OCI-LY7 (cell line): ENCODE measurements at regions not wholly inside any gene's neighbourhood (a gene's known extent, or its start where the extent isn't known, plus 50 kb on each side); places are given as distances from the start of the nearest gene placed in this dataset.

Source experiments
- CTCF ChIP-seq: fragments of 200-600 bp; sonication (generic); conservative IDR thresholded peaks from 2 replicates; pipeline ENCODE4 v1.5.1; 2014; ENCODE audit warnings: mild to moderate bottlenecking, antibody characterized with exemption, low read length, moderate library complexity, mixed read lengths
- EZH2phosphoT487 ChIP-seq: fragments of 200-600 bp; sonication (generic); IDR thresholded peaks from 2 replicates; pipeline ENCODE4 v1.6.1; 2018; ENCODE audit warnings: low read depth, borderline replicate concordance, mild to moderate bottlenecking, mixed run types, antibody characterized with exemption, low read length, moderate library complexity, mixed read lengths

GRCh38 chr15:95795386-95795785 lies 535.1 kb upstream of the NR2F2 start:
- TF ChIP-seq CTCF (no peak), EZH2phosphoT487 (no peak)
